GM18507 (cell line): ENCODE measurements at regions not wholly inside any gene's neighbourhood (a gene's known extent, or its start where the extent isn't known, plus 50 kb on each side); places are given as distances from the start of the nearest gene placed in this dataset.

Experiments
- DNase-seq: peaks from one replicate; pipeline ENCODE4 v3.0.0; 2011; ENCODE audit warnings: low read depth; ENCODE audit not compliant: insufficient read length; ENCODE audit errors: extremely low spot score
- FAIRE-seq: peaks from 2 replicates; lab custom pipeline; 2011; peaks lifted over from hg19 to GRCh38; lab: Jason Lieb, UNC

GRCh38 chr4:13089659-13089998 is 394.5 kb downstream of the RAB28 start:
- FAIRE-seq, result no peak
- no peak for DNase-seq

DNA sequence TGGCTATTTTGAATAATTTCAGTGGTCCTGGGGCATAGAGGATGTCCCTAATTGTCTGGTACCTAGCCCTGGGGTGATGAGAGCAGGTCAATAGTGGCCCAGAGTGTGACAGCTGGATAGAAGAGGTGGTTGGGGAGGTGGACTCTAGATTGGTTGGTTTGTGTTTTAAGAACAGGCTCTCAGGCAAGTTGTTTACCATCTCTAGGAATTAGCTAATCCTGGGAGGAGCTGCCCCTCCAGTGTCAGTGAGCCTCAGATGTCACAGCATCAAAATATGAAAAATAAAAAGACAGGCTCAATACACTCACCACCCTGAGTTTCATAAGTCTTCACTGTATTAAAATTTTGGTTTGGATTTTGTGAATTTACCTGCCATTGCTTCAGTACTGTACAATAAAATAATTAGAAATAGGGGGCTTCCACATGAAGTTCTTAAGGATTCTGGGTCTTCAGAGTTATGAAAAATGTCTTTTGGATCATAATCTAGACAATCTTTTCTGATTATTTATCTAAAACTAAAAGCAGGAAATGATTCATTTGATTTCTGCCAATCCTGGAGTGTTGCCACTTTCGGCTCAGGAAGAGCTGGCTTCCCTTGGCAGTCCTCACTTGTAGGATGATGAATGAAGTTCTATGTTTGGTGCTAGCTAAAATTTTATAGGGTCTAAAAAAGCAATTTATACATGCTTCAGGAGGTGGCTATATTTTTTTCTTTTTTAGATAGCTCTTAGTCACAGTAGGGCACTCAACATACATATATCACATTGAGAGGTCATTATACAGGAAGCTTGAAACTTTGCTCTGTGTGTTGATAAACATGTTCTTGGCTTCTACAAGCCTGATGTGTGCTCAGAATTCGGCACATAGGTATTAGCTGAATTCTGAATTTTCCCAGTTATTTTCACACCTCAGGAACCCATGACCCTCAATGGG is 395.1 kb downstream of the RAB28 start:
- FAIRE-seq (no peak), DNase-seq (no peak)

DNA sequence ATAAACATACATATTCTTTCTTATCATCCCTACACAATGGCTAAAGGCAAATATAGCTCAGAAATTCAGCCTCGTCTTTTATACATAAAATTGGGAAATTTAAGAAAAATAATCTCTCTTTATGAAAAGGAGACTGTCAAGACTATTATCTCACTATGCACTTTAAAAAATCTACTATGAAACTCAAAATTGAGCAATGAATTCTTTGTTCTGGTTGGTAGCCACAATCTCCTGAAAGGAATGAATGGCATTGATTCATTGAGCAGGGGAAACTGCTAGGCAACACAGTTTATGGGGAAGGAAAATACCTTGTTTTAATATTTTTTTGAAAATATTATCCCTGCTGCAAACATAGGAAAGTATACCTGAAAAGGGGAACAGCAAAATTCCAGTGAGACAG is 397.1 kb downstream of the RAB28 start:
- no peak for FAIRE-seq
- DNase-seq, result no peak

GRCh38 chr4:13084210-13084609 is 399.9 kb downstream of the RAB28 start:
- FAIRE-seq, result no peak
- no peak for DNase-seq

GRCh38 chr4:13081830-13082229 is 402.3 kb downstream of the RAB28 start:
- DNase-seq (no peak), FAIRE-seq (no peak)

GRCh38 chr4:13067077-13067476 is 417.1 kb downstream of the RAB28 start:
- DNase-seq (no peak), FAIRE-seq (no peak)

- DNase-seq (no peak), FAIRE-seq (no peak)
Observed at GRCh38 chr4:13059019-13059418, 425.1 kb downstream of the RAB28 start.

DNA sequence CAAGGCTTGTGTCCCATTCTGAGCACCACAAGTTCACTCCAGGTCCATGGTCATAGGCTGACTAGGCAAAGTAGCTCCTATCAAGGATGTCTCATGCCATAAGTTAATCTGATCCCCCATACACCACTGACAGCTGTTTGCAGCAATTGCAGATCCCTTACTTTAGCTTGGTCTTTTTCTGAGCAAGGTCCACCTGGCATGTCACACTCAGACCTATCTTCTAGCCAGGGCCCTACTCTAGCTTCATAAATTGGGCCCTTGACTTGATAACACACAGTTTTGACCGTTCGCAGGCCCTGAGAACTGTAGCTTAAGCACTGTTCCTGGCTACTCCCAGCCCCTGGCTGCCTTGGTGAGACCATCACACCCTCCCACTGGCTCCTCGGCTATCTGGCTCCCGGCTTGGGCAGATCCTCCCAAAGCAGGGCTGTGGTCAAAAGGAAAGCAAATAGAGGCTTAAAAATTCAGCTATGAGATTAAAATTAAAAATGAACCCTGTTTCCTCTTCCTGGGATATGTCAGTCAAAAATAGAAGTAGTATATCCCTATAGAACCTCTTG is 427.4 kb downstream of the RAB28 start:
- FAIRE-seq (no peak), DNase-seq (no peak)

DNA sequence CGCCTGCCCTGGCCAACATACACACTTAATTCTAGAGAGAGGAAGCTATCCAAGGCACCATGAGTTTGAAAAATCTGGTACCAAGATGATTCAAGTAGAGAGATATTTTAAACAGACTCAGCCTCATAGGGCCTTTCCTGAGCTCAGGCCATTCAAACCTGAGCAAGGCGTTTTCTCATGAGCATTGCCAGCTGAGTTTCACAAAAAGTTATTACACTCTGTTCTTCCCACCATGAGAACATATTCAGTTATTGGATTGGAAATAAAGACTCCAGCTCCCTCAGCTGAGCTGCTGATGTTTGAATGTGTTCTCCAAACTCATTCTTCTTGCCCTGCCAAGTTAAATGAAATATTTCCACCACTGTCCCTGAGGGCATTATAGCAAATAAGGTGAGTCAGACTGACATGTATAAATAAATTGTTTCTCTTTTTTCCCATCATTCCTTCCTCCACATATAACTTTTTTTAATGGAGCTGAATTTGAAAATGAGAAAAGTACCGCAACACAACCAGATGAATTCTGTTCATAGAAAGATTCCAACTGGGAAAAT is 429.6 kb downstream of the RAB28 start:
- FAIRE-seq, result no peak
- no peak for DNase-seq

- no peak for FAIRE-seq
- no peak for DNase-seq
Observed at GRCh38 chr4:13047591-13047990, 436.5 kb downstream of the RAB28 start.

DNA sequence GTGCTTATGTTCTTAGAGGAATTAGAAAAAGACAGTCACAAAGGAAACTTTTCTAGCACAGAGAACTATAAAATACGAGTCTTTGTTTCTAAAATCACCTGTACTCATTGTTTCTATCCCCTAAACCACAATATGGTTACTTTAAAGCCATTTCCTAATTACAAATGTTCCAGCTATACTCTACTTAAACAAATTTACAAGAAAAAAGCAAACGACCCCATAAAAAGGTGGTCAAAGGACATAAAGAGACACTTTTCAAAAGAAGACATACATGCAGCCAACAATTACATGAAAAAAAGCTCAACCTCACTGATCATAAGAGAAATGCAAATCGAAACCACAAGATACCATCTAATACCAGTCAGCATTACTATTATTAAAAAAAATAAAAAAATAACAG is 447.3 kb downstream of the RAB28 start:
- no peak for DNase-seq
- no peak for FAIRE-seq

DNA sequence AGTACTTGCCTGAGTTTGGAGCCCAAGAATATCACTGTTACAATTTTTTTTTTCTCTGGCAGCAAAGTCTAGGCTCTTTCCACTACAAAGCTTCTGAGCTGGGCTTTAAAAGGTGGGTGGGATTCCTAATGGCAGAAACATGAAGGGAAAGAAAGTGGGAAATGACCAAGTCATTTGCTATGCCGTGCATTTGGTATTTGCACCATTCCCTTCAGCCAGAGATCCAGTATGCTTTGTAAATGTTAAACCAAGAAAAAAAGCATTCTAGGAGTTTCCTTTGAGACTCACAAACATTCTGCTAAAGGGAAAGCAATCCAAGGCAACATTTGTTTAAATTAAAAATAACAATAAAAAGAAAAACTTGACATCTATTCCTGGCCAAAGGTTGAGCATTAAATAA is 451.2 kb downstream of the RAB28 start:
- no peak for FAIRE-seq
- no peak for DNase-seq

DNA sequence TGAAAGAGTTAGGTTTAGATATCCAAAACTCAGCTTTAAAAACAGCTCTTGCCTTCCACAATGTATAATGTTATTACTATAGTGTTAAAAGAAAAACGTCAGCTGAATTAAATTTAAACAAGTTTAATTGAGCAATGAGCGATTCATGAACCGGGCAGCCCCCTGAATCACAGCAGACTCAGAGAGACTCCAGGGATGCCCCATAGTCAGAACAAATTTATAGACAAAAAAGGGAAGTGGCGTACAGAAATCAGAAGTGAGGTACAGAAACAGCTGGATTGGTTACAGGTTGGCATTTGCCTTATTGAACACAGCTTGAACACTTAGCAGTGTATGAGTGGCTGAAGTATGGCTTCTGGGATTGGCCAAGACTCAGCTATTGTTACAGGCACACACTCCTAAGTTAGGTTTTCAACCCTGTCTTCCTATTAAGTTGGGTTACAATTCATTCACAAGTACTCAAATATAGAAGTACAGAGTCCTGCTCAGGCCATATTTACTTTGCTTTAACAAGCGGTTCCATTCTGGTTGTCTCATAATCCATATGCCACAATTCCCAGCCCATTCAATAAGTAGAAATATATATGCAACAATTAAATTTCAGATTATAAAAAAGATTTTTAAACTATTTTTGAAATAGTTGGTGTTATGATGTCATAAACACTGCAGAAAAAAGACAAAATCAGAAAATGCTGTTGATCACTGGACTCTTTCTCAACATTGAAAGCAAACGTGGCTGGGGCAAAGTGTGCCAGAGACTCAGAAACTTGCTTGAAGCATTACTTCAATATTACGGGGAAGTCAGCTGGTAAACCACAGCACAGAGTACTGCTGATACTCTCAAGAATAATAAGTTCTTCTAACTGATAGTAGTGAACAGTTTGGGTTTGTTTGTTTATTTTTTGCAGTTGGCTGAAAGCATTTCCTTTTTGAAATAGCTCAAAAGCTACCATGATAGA is 459.7 kb downstream of the RAB28 start:
- DNase-seq (no peak), FAIRE-seq (no peak)

GRCh38 chr4:13007802-13008470 is 476.2 kb downstream of the RAB28 start:
- FAIRE-seq, result no peak
- no peak for DNase-seq

GRCh38 chr4:12993923-12994322 is 490.2 kb downstream of the RAB28 start:
- DNase-seq (no peak), FAIRE-seq (no peak)

DNA sequence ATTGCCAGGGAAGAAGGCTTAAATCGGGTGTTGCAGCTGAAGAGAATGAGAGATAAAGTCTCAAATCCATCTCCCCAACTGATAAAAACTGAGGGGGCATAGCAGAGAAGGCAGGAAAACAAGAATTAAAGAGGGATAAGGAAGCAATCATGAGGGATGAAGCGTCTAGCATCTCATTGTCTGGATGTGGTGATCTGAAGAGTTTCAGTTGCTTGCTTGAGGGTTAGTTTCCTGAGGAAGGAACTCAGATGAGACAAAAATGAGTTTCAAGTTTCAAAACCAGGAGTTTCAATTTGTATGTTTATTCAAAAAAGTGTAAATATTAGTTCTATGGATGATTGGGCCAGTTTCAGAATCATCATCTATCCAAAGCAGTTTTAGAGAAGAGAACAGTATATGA is 496.9 kb downstream of the RAB28 start:
- FAIRE-seq (no peak), DNase-seq (no peak)

DNA sequence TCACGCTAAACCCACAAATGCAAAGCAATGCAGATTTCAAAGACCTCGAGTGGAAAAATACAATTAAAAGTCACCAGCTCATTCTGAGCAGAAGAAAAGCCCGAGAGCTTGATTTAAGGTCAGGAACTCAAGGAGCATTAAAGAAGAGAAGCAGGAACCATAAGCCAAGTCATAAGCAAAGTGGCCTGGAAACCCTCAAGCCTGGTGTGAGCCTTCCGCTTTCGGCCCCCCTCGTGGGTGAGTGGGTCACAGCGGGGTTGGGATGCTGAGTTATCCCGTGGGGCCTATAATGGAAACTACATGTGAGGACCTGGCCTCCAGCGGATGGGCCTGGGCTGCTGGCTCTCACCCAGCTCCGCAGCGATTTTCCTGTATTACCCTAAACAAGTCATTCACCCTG is 504.3 kb downstream of the RAB28 start:
- FAIRE-seq, result no peak
- DNase-seq, result no peak

- no peak for FAIRE-seq
- DNase-seq, result no peak
Observed at GRCh38 chr4:12978310-12978709, 505.8 kb downstream of the RAB28 start.

- FAIRE-seq (no peak), DNase-seq (no peak)
Observed at GRCh38 chr4:12975511-12975910, 508.6 kb downstream of the RAB28 start.
